ENCODE measurements at regions not wholly inside any gene's neighbourhood (a gene's known extent, or its start where the extent isn't known, plus 50 kb on each side); places are given as distances from the start of the nearest gene placed in this dataset.

- Histone ChIP-seq H3K4me3 (ENCODE audit: low read depth, low read length) (no peak overlapping the region), H3K27me3 (ENCODE audit: control insufficient read depth, insufficient read depth, low read length) (no peaks in the 10 kb centered on the region), H3K36me3 (ENCODE audit: control insufficient read depth, insufficient read depth, low read length) (no peaks in the 10 kb centered on the region)
- TF ChIP-seq CTCF (IDR thresholded peaks at IDR 0.05; ENCODE audit: insufficient read depth, low read depth, low read length) = no peak
- ChIA-PET CTCF (no interaction called here), POLR2A (no interaction called here)
- no peak for DNase-seq (ENCODE audit: low read depth)
These were observed 74.9 kb upstream of the AGAP1 start for GRCh38 chr2:235418918-235419317.

GRCh38 chr2:235419996-235420395 is 73.8 kb upstream of the AGAP1 start:
- no peak for DNase-seq (ENCODE audit: low read depth)
- CTCF ChIA-PET = no interaction called here
- no peak for TF ChIP-seq CTCF (IDR thresholded peaks at IDR 0.05; ENCODE audit: insufficient read depth, low read depth, low read length)
- H3K27me3 ChIP-seq (ENCODE audit: control insufficient read depth, insufficient read depth, low read length) = no peaks in the 10 kb centered on the region
- POLR2A ChIA-PET = no interaction called here
- H3K4me3 ChIP-seq (ENCODE audit: low read depth, low read length) = no peak overlapping the region
- no peaks in the 10 kb centered on the region for H3K36me3 ChIP-seq (ENCODE audit: control insufficient read depth, insufficient read depth, low read length)

GRCh38 chr2:235421618-235422017 is 72.2 kb upstream of the AGAP1 start:
- ChIA-PET CTCF (no interaction called here), POLR2A (no interaction called here)
- no peak for DNase-seq (ENCODE audit: low read depth)
- no peak for TF ChIP-seq CTCF (IDR thresholded peaks at IDR 0.05; ENCODE audit: insufficient read depth, low read depth, low read length)
- H3K36me3 ChIP-seq (ENCODE audit: control insufficient read depth, insufficient read depth, low read length) = no peaks in the 10 kb centered on the region
- H3K4me3 ChIP-seq (ENCODE audit: low read depth, low read length) = no peak overlapping the region
- H3K27me3 ChIP-seq (ENCODE audit: control insufficient read depth, insufficient read depth, low read length) = no peaks in the 10 kb centered on the region

- Histone ChIP-seq H3K36me3 (ENCODE audit: control insufficient read depth, insufficient read depth, low read length) (no peaks in the 10 kb centered on the region), H3K27me3 (ENCODE audit: control insufficient read depth, insufficient read depth, low read length) (no peaks in the 10 kb centered on the region; the same call in none of the 2 replicates), H3K4me3 (ENCODE audit: low read depth, low read length) (no peak overlapping the region)
- CTCF ChIA-PET = interaction anchor here (1.0 kb wide), 1 partner anchor 348 kb away, joined by 3 read pairs; no protein-coding TSS in a partner anchor
- TF ChIP-seq CTCF (IDR thresholded peaks at IDR 0.05; ENCODE audit: insufficient read depth, low read depth, low read length) = no peak
- POLR2A ChIA-PET = no interaction called here
- no peak for DNase-seq (ENCODE audit: low read depth)
These were observed 63.3 kb upstream of the AGAP1 start for GRCh38 chr2:235430366-235431083.

- ChIA-PET CTCF (interaction anchor here (0.6 to 1.3 kb wide), 4 partner anchors 73 to 313 kb away, joined by 3 to 5 read pairs (median 4); no protein-coding TSS in a partner anchor), POLR2A (no interaction called here)
- no peak overlapping the region for H3K4me3 ChIP-seq (ENCODE audit: low read depth, low read length)
- H3K36me3 ChIP-seq (ENCODE audit: control insufficient read depth, insufficient read depth, low read length) = no peaks in the 10 kb centered on the region
- TF ChIP-seq CTCF (IDR thresholded peaks at IDR 0.05; ENCODE audit: insufficient read depth, low read depth, low read length) = no peak
- no peak for DNase-seq (ENCODE audit: low read depth)
- H3K27me3 ChIP-seq (ENCODE audit: control insufficient read depth, insufficient read depth, low read length) = no peaks in the 10 kb centered on the region; the same call in none of the 2 replicates
These were observed 60.9 kb upstream of the AGAP1 start for GRCh38 chr2:235432741-235433520.
